T-helper 2 cell (primary cell): ENCODE measurements at regions not wholly inside any gene's neighbourhood (a gene's known extent, or its start where the extent isn't known, plus 50 kb on each side); places are given as distances from the start of the nearest gene placed in this dataset.

Experiments
- DNase-seq, 5 experiments: peaks; one replicate each; pipeline versions ENCODE4 v3.0.0 to v3.0.0-alpha.2; 2012 to 2022

- no peak for DNase-seq
Observed at GRCh38 chr6:149218915-149219314, 98.6 kb upstream of the TAB2 start.

- DNase-seq: no peak
Observed at GRCh38 chr6:149220882-149221773, 96.4 kb upstream of the TAB2 start.

GRCh38 chr6:149221774-149222070 lies 95.8 kb upstream of the TAB2 start:
- DNase-seq: no peak

GRCh38 chr6:149223120-149223903 lies 94.2 kb upstream of the TAB2 start:
- DNase-seq: no peak

- DNase-seq: no peak
Observed at GRCh38 chr6:149223904-149224351, 93.6 kb upstream of the TAB2 start.

GRCh38 chr6:149224399-149224798 lies 93.1 kb upstream of the TAB2 start:
- DNase-seq: no peak

- DNase-seq: no peak
Observed at GRCh38 chr6:149225370-149225769, 92.1 kb upstream of the TAB2 start.

GRCh38 chr6:149225946-149226345 lies 91.6 kb upstream of the TAB2 start:
- DNase-seq: no peak

GRCh38 chr6:149227796-149228195 lies 89.7 kb upstream of the TAB2 start:
- no peak for DNase-seq

GRCh38 chr6:149228311-149228955 lies 89.1 kb upstream of the TAB2 start:
- DNase-seq: no peak

GRCh38 chr6:149229096-149229495 lies 88.4 kb upstream of the TAB2 start:
- no peak for DNase-seq

- no peak for DNase-seq
Observed at GRCh38 chr6:149230712-149231460, 86.6 kb upstream of the TAB2 start.

- DNase-seq: no peak
Observed at GRCh38 chr6:149231778-149232177, 85.7 kb upstream of the TAB2 start.

- DNase-seq: peak in 4 of 5 experiments; percentile 12 to 94 (median 22)
Observed at GRCh38 chr6:149233056-149233715, 84.3 kb upstream of the TAB2 start.

GRCh38 chr6:149234051-149234962 lies 83.2 kb upstream of the TAB2 start:
- peak in 3 of 5 experiments; percentile 9 to 89 (median 31) for DNase-seq

- DNase-seq: no peak
Observed at GRCh38 chr6:149235130-149235561, 82.4 kb upstream of the TAB2 start.

- DNase-seq: no peak
Observed at GRCh38 chr6:149236589-149236988, 80.9 kb upstream of the TAB2 start.

- DNase-seq: no peak
Observed at GRCh38 chr6:149237464-149237863, 80.0 kb upstream of the TAB2 start.

- DNase-seq: no peak
Observed at GRCh38 chr6:149239573-149240209, 77.8 kb upstream of the TAB2 start.

- DNase-seq: no peak
Observed at GRCh38 chr6:149242883-149243282, 74.6 kb upstream of the TAB2 start.
